ENCODE measurements at regions not wholly inside any gene's neighbourhood (a gene's known extent, or its start where the extent isn't known, plus 50 kb on each side); places are given as distances from the start of the nearest gene placed in this dataset.

- no peak overlapping the region for H2AFZ ChIP-seq (ENCODE audit: low read depth, low read length, severe bottlenecking)
- TF ChIP-seq EZH2phosphoT487 (conservative IDR thresholded peaks at IDR 0.05; ENCODE audit: low read length), result no peak
- TF ChIP-seq, protein P1, sequence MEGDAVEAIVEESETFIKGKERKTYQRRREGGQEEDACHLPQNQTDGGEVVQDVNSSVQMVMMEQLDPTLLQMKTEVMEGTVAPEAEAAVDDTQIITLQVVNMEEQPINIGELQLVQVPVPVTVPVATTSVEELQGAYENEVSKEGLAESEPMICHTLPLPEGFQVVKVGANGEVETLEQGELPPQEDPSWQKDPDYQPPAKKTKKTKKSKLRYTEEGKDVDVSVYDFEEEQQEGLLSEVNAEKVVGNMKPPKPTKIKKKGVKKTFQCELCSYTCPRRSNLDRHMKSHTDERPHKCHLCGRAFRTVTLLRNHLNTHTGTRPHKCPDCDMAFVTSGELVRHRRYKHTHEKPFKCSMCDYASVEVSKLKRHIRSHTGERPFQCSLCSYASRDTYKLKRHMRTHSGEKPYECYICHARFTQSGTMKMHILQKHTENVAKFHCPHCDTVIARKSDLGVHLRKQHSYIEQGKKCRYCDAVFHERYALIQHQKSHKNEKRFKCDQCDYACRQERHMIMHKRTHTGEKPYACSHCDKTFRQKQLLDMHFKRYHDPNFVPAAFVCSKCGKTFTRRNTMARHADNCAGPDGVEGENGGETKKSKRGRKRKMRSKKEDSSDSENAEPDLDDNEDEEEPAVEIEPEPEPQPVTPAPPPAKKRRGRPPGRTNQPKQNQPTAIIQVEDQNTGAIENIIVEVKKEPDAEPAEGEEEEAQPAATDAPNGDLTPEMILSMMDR (IDR thresholded peaks at IDR 0.05; ENCODE audit: insufficient read depth, low read length, poor library complexity, severe bottlenecking), result no peak
- H3K27ac ChIP-seq (ENCODE audit: low read depth, low read length), result no peak overlapping the region
- H3K9me2 ChIP-seq (replicated peaks; ENCODE audit: insufficient read depth, low read length), result no peaks in the 10 kb centered on the region
- H3K9me3 ChIP-seq (ENCODE audit: insufficient read depth, low read length), result no peaks in the 10 kb centered on the region
- no peaks in the 10 kb centered on the region for H3F3A ChIP-seq (ENCODE audit: insufficient read depth)
- no peak overlapping the region for H3K4me2 ChIP-seq (ENCODE audit: low read depth, low read length, poor library complexity, severe bottlenecking)
- no peaks in the 10 kb centered on the region for H4K20me1 ChIP-seq (ENCODE audit: low read depth, low read length)
- H3K27me3 ChIP-seq (ENCODE audit: low read length), result no peaks in the 10 kb centered on the region
- H3K4me3 ChIP-seq (ENCODE audit: insufficient read depth, low read length, poor library complexity, severe bottlenecking), result no peak overlapping the region
- no peaks in the 10 kb centered on the region for H3K79me2 ChIP-seq (ENCODE audit: insufficient read depth, low read length)
- H3K9ac ChIP-seq (ENCODE audit: low read length), result no peak overlapping the region
- no peaks in the 10 kb centered on the region for H3K36me3 ChIP-seq (ENCODE audit: low read length)
Observed at GRCh38 chr12:34206061-34206785, 183.9 kb downstream of the ALG10 start.

DNA sequence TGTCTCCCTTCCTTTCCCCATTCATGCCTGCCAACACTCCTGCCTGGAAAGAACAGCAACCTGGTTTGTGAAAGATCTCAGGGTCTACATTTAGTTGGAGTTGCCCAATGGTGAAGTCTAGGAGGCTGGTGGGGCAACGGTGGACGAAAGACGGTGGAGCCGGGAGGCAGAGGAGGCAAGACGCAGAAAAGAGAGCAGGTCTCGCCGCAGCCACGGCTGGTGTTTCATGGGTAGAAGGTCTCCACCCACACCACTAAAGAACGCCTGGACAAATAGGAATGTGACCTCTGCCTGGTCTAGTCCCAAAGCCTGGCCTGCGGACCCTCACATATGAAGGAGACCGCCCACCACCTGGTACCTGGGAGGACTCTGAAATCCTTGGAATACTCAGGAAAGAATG lies 185.6 kb downstream of the ALG10 start:
- no peaks in the 10 kb centered on the region for H3K27me3 ChIP-seq (ENCODE audit: low read length)
- no peaks in the 10 kb centered on the region for H3K79me2 ChIP-seq (ENCODE audit: insufficient read depth, low read length)
- no peak overlapping the region for H2AFZ ChIP-seq (ENCODE audit: low read depth, low read length, severe bottlenecking)
- H3K4me3 ChIP-seq (ENCODE audit: insufficient read depth, low read length, poor library complexity, severe bottlenecking), result no peak overlapping the region
- no peak overlapping the region for H3K9ac ChIP-seq (ENCODE audit: low read length)
- no peak overlapping the region for H3K27ac ChIP-seq (ENCODE audit: low read depth, low read length)
- no peaks in the 10 kb centered on the region for H3F3A ChIP-seq (ENCODE audit: insufficient read depth)
- H3K9me3 ChIP-seq (ENCODE audit: insufficient read depth, low read length), result no peaks in the 10 kb centered on the region
- H4K20me1 ChIP-seq (ENCODE audit: low read depth, low read length), result no peaks in the 10 kb centered on the region
- no peak overlapping the region for H3K4me2 ChIP-seq (ENCODE audit: low read depth, low read length, poor library complexity, severe bottlenecking)
- H3K9me2 ChIP-seq (replicated peaks; ENCODE audit: insufficient read depth, low read length), result no peaks in the 10 kb centered on the region
- TF ChIP-seq EZH2phosphoT487 (conservative IDR thresholded peaks at IDR 0.05; ENCODE audit: low read length), result no peak
- TF ChIP-seq, protein P1 (IDR thresholded peaks at IDR 0.05; ENCODE audit: insufficient read depth, low read length, poor library complexity, severe bottlenecking), result no peak
- no peaks in the 10 kb centered on the region for H3K36me3 ChIP-seq (ENCODE audit: low read length)

DNA sequence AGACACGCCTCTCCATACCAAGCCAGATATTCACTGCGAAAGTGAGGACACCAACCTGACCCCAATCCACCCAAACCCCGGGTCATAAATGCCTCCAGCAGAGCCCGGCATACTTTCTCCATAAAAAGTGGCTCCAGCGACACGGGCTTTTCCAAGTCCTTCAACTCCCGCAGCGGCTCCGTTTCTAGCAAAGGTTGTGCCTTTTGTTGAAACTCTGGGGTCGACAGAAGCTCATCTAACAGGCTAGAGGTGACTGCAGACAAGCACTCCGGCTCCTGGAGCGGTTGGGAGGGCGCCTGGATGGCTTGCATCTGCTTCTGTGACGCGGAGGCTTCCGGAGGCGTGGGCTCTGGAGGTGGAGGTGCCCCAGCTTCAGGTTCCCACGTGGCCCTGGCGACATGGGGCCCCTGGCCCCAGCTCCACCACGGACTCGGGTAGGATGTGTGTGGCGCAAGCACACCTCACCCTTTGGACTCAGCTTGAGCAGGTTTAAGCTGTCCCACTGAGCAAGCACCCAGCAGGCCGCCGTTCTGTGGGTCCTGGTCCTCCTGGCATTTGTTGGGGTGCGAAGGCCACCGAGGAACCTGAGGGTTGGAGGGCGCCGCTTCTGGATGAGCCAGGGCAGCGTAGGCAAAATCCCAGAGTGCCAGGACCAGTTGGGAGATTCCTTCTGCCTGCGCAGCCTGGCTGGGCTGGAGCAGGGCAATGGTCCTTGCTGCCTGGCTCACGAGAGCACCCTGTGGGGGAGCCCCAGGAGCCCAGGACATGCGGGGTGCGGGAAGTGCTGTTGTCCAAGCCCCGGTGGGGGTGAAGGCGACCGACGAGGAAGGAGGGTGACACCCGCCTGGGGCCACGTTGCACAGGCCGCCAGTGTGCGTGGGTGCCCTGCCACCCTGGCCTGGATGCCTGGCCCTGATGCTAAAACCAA lies 186.3 kb downstream of the ALG10 start:
- Histone ChIP-seq H3K27me3 (ENCODE audit: low read length) (no peaks in the 10 kb centered on the region), H3F3A (ENCODE audit: insufficient read depth) (no peaks in the 10 kb centered on the region), H3K4me3 (ENCODE audit: insufficient read depth, low read length, poor library complexity, severe bottlenecking) (no peak overlapping the region), H3K79me2 (ENCODE audit: insufficient read depth, low read length) (no peaks in the 10 kb centered on the region), H3K36me3 (ENCODE audit: low read length) (no peaks in the 10 kb centered on the region), H3K4me2 (ENCODE audit: low read depth, low read length, poor library complexity, severe bottlenecking) (no peak overlapping the region), H3K9me3 (ENCODE audit: insufficient read depth, low read length) (no peaks in the 10 kb centered on the region), H3K27ac (ENCODE audit: low read depth, low read length) (no peak overlapping the region), H2AFZ (ENCODE audit: low read depth, low read length, severe bottlenecking) (no peak overlapping the region), H3K9me2 (replicated peaks; ENCODE audit: insufficient read depth, low read length) (no peaks in the 10 kb centered on the region), H3K9ac (ENCODE audit: low read length) (no peak overlapping the region), H4K20me1 (ENCODE audit: low read depth, low read length) (no peaks in the 10 kb centered on the region)
- TF ChIP-seq, protein P1 (IDR thresholded peaks at IDR 0.05; ENCODE audit: insufficient read depth, low read length, poor library complexity, severe bottlenecking), result no peak
- no peak for TF ChIP-seq EZH2phosphoT487 (conservative IDR thresholded peaks at IDR 0.05; ENCODE audit: low read length)
